ENCODE measurements at regions not wholly inside any gene's neighbourhood (a gene's known extent, or its start where the extent isn't known, plus 50 kb on each side); places are given as distances from the start of the nearest gene placed in this dataset.
A peak's percentile ranks its signal among the peaks of the same experiment; 100 is the strongest.

DNA sequence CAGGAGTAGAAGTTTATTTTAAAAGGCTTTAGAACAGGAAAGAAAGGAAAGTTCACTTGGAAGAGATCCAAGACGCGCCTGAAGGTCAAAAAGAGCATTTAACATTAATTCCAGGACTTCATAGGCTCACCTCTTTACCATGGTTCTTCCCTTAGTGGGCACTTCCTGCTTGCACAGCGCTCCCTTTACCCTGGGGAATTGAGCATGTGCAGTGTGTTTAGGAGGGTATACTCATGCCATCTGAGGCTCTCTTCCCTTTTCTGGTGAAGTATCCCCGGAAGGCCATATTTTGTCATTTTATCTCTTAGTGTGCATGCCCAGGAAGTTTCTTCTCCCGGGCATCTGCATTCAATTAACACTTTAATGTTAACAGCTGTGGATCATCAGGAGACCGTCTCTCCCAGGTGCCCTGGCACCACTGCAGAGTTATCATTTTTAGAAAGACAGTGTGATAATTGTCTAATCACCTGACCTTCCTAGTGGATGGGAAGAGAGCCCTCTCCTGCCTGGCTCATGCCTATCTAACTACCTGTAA lies 66.1 kb upstream of the ABCC4 start:
- TF ChIP-seq, protein P1, sequence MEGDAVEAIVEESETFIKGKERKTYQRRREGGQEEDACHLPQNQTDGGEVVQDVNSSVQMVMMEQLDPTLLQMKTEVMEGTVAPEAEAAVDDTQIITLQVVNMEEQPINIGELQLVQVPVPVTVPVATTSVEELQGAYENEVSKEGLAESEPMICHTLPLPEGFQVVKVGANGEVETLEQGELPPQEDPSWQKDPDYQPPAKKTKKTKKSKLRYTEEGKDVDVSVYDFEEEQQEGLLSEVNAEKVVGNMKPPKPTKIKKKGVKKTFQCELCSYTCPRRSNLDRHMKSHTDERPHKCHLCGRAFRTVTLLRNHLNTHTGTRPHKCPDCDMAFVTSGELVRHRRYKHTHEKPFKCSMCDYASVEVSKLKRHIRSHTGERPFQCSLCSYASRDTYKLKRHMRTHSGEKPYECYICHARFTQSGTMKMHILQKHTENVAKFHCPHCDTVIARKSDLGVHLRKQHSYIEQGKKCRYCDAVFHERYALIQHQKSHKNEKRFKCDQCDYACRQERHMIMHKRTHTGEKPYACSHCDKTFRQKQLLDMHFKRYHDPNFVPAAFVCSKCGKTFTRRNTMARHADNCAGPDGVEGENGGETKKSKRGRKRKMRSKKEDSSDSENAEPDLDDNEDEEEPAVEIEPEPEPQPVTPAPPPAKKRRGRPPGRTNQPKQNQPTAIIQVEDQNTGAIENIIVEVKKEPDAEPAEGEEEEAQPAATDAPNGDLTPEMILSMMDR (IDR thresholded peaks at IDR 0.05), result no peak
- H3K9me3 ChIP-seq, result no peaks in the 10 kb centered on the region
- no peaks in the 10 kb centered on the region for H3K36me3 ChIP-seq
- ATAC-seq, result peak in 1 of 2 donors; percentile 49
- H3K4me3 ChIP-seq, result no peak overlapping the region
- intact Hi-C loops (cut with DNase I), result no loop called here
- no peaks in the 10 kb centered on the region for H3K27me3 ChIP-seq (ENCODE audit: low read depth)
- no peak for DNase-seq
- no peak overlapping the region for H3K27ac ChIP-seq
- H3K4me1 ChIP-seq, result no peaks in the 10 kb centered on the region

DNA sequence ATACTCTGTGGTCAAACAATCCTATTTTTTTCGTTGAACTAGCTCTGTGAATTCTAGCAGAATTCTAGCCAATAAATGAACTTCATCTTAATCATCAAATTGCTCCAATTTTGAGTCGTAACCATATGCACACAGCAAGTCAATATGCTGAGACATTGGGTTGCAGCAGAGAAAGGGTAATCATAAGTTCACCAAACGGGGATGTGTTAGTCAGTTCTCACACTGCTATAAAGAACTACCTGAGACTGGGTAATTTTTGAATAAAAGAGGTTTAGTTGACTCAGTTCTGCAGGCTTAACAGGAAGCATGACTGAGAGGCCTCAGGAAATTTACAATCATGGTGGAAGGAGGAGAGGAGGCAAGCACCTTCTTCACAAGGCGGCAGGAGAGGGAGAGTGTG lies 67.7 kb upstream of the ABCC4 start:
- TF ChIP-seq, protein P1 (IDR thresholded peaks at IDR 0.05), result no peak
- no peak for ATAC-seq
- H3K36me3 ChIP-seq, result no peaks in the 10 kb centered on the region

DNA sequence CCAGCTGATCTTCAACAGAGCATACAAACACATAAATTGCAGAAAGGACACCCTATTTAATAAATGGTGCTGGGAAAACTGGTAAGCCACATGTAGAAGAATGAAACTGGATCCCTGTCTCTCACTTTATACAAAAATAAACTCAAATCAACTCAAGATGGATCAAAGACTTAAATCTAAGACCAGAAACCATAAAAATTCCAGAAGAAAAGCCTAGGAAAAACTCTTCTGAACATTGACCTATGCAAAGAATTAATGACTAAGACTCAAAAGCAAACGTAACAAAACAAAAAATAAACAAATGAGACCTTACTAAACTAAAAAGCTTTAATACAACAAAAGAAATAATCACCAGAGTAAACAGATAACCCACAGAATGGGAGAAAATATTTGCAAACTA lies 74.5 kb upstream of the ABCC4 start:
- Histone ChIP-seq H3K9me3 (no peaks in the 10 kb centered on the region), H3K36me3 (no peaks in the 10 kb centered on the region), H3K4me3 (no peak overlapping the region), H3K4me1 (peaks cover 7% of the 10 kb centered on the region), H3K27ac (no peak overlapping the region), H3K27me3 (ENCODE audit: low read depth) (no peaks in the 10 kb centered on the region)
- DNase-seq (no peak), ATAC-seq (no peak)
- TF ChIP-seq, protein P1 (IDR thresholded peaks at IDR 0.05), result no peak
- intact Hi-C loops (cut with DNase I), result no loop called here

More for the DNA sequence above, 67.7 kb upstream of the ABCC4 start:
- H3K9me3 ChIP-seq, result no peaks in the 10 kb centered on the region
- H3K27ac ChIP-seq, result no peak overlapping the region
- no peaks in the 10 kb centered on the region for H3K4me1 ChIP-seq
- DNase-seq, result no peak
- H3K27me3 ChIP-seq (ENCODE audit: low read depth), result no peaks in the 10 kb centered on the region
- H3K4me3 ChIP-seq, result no peak overlapping the region
- intact Hi-C loops (cut with DNase I), result no loop called here

DNA sequence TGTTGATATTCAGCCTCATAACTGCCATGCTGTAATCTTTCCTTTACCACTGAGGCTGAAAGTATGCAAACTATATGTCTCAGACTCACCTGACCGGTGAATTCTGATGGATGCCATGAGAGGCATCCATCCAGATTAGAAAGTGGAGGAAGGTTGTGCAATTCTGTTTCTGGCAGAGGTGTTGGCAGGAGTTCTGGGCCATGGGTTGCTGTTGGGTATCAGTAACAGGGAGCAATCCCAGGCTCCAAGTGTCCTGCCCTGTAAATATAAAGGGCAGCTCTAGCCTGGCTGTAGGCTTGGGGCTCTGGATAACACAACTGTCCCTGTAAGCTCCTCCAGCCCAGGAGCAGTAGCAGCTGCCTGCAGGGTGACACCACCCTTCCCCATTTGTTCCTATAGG lies 77.4 kb upstream of the ABCC4 start:
- Histone ChIP-seq H3K4me3 (no peak overlapping the region), H3K9me3 (no peaks in the 10 kb centered on the region), H3K27me3 (ENCODE audit: low read depth) (no peaks in the 10 kb centered on the region), H3K36me3 (no peaks in the 10 kb centered on the region), H3K27ac (no peak overlapping the region), H3K4me1 (peaks cover 7% of the 10 kb centered on the region)
- ATAC-seq, result peak in 1 of 2 donors; percentile 20
- TF ChIP-seq, protein P1 (IDR thresholded peaks at IDR 0.05), result no peak
- intact Hi-C loops (cut with DNase I), result no loop called here
- no peak for DNase-seq

DNA sequence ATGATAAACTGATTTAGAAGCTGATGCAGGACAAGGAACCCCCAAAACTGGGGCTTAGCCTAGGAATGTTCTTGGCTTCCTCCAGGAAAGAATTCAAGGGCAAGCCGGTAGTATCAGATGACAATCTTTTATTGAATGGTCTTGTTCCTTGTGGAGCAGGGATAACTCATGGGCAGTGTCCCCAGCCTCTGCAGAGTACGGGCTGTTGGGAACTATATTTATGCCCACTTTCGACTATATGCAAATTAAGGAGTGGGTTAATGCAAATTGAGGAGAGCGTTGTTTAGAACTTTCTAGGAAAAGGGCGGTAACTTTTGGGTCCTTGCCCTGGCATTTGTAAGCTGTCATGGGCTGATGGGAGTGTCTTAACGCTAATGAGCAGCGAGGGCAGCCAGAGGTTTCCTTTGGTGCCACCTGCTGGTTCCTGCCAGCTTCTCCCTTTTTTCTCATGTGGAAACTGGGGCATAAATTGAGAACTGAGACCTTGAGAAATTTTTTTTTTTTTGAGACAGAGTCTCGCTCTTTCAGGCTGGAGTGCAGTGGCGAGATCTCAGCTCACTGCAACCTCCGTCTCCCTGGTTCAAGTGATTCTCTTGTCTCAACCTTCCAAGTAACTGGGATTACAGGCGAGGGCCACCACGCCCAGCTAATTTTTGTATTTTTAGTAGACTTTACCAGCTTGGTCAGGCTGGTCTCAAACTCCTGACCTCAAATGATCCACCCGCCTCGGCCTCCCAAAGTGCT lies 79.4 kb upstream of the ABCC4 start:
- intact Hi-C loops (cut with DNase I), result no loop called here
- H3K36me3 ChIP-seq, result no peaks in the 10 kb centered on the region

More for the DNA sequence above, 79.4 kb upstream of the ABCC4 start:
- DNase-seq (peak; percentile 81), ATAC-seq (peak; percentile 94 to 95)
- no peak overlapping the region for H3K27ac ChIP-seq
- peaks cover 7% of the 10 kb centered on the region for H3K4me1 ChIP-seq
- TF ChIP-seq, protein P1 (IDR thresholded peaks at IDR 0.05), result peak; percentile 81
- H3K4me3 ChIP-seq, result no peak overlapping the region
- no peaks in the 10 kb centered on the region for H3K27me3 ChIP-seq (ENCODE audit: low read depth)
- no peaks in the 10 kb centered on the region for H3K9me3 ChIP-seq

Measured in lower lobe of right lung (tissue), 2 donors.